Thyroid gland (tissue), 4 donors: ENCODE measurements at regions not wholly inside any gene's neighbourhood (a gene's known extent, or its start where the extent isn't known, plus 50 kb on each side); places are given as distances from the start of the nearest gene placed in this dataset.

ENCODE experiments used
- DNase-seq, 2 donors: peaks; one replicate each; pipeline ENCODE4 v3.0.0-alpha.2; 2019
- H3K27ac ChIP-seq, 3 donors: fragments of 200-600 bp; sonication (generic); 1 replicate in 2 of 3; 2 replicates in 1 of 3; pipeline ENCODE4 v1.5.1; 2016 to 2019; ENCODE audit warnings: mild to moderate bottlenecking in 1 of 3, moderate library complexity in 1 of 3
- H3K27me3 ChIP-seq: fragments of 200-600 bp; sonication (generic); one replicate; pipeline ENCODE4 v1.5.1; 2019
- H3K36me3 ChIP-seq, 2 donors: fragments of 200-600 bp; sonication (generic); one replicate each; pipeline ENCODE4 v1.5.1; 2016 to 2019
- H3K4me1 ChIP-seq, 2 donors: fragments of 200-600 bp; sonication (generic); one replicate each; pipeline ENCODE4 v1.5.1; 2017 to 2019
- H3K4me3 ChIP-seq, 3 donors: fragments of 200-600 bp; sonication (generic); replicated peaks in 1 of 3; 1 replicate in 2 of 3; 2 replicates in 1 of 3; pipeline ENCODE4 v1.5.1; 2016; ENCODE audit warnings: mild to moderate bottlenecking in 1 of 3
- H3K9me3 ChIP-seq: fragments of 200-600 bp; sonication (generic); one replicate; pipeline ENCODE4 v1.5.1; 2017
- POLR2A ChIP-seq, 2 donors: fragments of 450-650 bp; IDR thresholded peaks; one replicate each; pipeline ENCODE4 v1.6.1; 2017; ENCODE audit warnings: antibody characterized with exemption in 2 of 2, mild to moderate bottlenecking in 2 of 2, moderate library complexity in 1 of 2
- WGBS, 2 donors: methylation state at CpG; one replicate each; pipeline ENCODE4 v1.1.5; 2017; 5-methylcytosine and 5-hydroxymethylcytosine counted together
- intact Hi-C: fragments of 100-400 bp; cut with DNase I; formaldehyde crosslinking; loops from one replicate; pipeline ENCODE4 v1.15.1; 2023
- TF ChIP-seq, protein P1 (sequence below), 6 experiments: fragments of 200-600 bp in 3 of 6; fragments of 450-650 bp in 3 of 6; sonication (generic) in 3 of 6; IDR thresholded peaks; one replicate each; pipeline ENCODE4 v1.5.1; 2016 to 2019; ENCODE audit warnings: antibody characterized with exemption in 6 of 6, mild to moderate bottlenecking in 2 of 6, inconsistent platforms in 1 of 6, moderate library complexity in 1 of 6

DNA sequence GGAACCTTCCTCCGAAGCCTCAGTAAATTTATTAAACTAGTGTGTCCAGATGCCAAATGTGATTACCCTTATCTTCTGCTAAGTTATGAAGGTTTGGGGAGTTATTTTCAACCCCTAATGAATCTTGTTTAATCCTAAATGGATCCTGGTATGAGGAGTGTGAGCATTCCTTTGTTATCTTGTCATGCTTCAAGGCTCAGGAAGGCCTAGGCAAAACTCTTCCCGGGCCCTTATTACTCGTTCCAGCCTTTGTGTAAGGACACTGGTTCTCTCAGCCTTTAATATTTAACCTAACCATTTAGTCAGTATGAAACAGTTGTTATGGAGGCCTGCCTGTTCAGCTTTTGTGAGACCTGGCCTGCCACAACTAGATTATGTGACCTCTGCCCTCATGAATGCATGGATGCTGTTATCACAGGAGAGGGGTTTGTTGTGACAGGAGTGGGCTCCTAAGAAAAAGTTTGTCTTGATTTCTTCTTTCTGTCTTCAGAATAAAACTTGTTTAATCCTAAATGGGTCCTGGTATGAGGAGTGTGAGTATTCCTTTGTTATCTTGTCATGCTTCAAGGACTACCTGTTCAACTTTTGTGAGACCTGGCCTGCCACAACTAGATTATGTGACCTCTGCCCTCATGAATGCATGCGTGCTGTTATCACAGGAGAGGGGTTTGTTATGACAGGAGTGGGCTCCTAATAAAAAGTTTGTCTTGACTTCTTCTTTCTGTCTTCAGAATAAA lies 181.7 kb downstream of the SLC39A8 start:
- Histone ChIP-seq H3K4me1 (no peaks in the 10 kb centered on the region), H3K27me3 (no peaks in the 10 kb centered on the region), H3K27ac (no peak overlapping the region), H3K4me3 (no peak overlapping the region), H3K36me3 (no peaks in the 10 kb centered on the region), H3K9me3 (no peaks in the 10 kb centered on the region)
- no peak for DNase-seq
- TF ChIP-seq, protein P1, sequence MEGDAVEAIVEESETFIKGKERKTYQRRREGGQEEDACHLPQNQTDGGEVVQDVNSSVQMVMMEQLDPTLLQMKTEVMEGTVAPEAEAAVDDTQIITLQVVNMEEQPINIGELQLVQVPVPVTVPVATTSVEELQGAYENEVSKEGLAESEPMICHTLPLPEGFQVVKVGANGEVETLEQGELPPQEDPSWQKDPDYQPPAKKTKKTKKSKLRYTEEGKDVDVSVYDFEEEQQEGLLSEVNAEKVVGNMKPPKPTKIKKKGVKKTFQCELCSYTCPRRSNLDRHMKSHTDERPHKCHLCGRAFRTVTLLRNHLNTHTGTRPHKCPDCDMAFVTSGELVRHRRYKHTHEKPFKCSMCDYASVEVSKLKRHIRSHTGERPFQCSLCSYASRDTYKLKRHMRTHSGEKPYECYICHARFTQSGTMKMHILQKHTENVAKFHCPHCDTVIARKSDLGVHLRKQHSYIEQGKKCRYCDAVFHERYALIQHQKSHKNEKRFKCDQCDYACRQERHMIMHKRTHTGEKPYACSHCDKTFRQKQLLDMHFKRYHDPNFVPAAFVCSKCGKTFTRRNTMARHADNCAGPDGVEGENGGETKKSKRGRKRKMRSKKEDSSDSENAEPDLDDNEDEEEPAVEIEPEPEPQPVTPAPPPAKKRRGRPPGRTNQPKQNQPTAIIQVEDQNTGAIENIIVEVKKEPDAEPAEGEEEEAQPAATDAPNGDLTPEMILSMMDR (IDR thresholded peaks at IDR 0.05): no peak
- TF ChIP-seq POLR2A (IDR thresholded peaks at IDR 0.05): no peak
- intact Hi-C loops: no loop called here
- WGBS, 2 donors: 39 to 44% methylated on average over 4 of the region's 4 CpGs

DNA sequence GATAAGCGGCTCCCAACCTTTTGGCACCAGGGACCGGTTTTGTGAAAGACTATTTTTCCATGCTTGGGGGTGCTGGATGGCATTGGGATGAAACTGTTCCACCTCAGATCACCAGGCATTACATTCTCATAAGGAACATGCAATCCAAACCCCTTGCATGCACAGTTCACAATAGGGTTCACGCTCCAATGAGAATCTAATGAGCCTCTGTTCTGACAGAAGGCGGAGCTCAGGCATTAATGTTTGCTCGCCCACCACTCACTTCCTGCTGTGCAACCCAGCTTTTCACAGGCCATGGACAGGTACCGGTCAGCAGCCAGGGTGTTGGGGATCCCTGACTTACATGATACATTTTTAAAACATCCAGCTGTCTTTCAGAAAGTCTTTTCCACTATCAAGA lies 187.3 kb downstream of the SLC39A8 start:
- Histone ChIP-seq H3K4me1 (no peaks in the 10 kb centered on the region), H3K27me3 (no peaks in the 10 kb centered on the region), H3K9me3 (no peaks in the 10 kb centered on the region), H3K4me3 (no peak overlapping the region), H3K27ac (no peak overlapping the region), H3K36me3 (no peaks in the 10 kb centered on the region)
- DNase-seq: no peak
- TF ChIP-seq, protein P1 (IDR thresholded peaks at IDR 0.05): no peak
- no peak for TF ChIP-seq POLR2A (IDR thresholded peaks at IDR 0.05)
- intact Hi-C loops: no loop called here
- WGBS, 2 donors: 49 to 59% methylated on average over 6 of the region's 6 CpGs

DNA sequence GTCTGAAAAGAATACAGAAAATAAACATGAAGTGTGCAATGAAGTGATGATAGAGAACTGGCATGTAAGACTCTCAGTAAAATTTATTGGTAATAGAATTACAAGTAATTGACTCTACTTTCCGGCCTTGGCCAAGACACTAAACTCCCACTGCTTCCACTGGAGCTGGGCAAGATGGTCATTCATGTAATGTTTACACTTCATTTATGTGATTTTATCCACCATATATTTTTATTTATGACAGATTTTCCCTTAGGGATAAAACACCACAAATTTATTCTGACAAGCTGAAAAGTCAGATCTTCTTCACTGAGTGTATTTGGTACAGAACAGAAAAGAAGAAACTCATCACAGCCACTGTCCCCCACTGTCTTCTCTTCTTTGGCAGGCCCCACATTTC lies 191.9 kb downstream of the SLC39A8 start:
- WGBS, 2 donors: 78 to 85% methylated on average over 1 of the region's 1 CpG

DNA sequence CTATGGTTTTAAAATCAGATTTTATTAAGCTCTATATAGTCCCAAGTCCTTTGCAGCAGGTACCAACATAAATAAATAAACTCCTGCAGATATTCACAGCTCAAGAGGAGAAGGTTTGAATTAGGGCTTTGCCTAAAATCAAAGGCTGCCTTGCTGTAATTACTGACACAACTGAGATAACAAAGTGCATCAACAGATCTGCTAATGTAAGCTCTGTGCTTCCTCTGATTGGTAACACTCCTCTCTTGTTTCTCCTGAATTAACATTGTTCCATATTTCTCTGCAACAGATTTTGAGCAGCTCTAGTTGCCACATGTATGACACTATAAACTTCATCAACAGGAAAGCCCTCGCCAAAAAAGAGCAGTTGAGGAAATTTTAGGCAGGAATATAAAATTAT lies 193.6 kb downstream of the SLC39A8 start:
- 69 to 86% methylated on average over 1 of the region's 1 CpG for WGBS, 2 donors
- H3K36me3 ChIP-seq: no peaks in the 10 kb centered on the region
- no peak for TF ChIP-seq POLR2A (IDR thresholded peaks at IDR 0.05)
- TF ChIP-seq, protein P1 (IDR thresholded peaks at IDR 0.05): no peak
- intact Hi-C loops: no loop called here
- H3K27me3 ChIP-seq: no peaks in the 10 kb centered on the region
- no peak overlapping the region for H3K27ac ChIP-seq
- no peaks in the 10 kb centered on the region for H3K9me3 ChIP-seq
- H3K4me3 ChIP-seq: no peak overlapping the region
- no peaks in the 10 kb centered on the region for H3K4me1 ChIP-seq
- DNase-seq: no peak

More for the DNA sequence above, 191.9 kb downstream of the SLC39A8 start:
- Histone ChIP-seq H3K27ac (no peak overlapping the region), H3K4me3 (no peak overlapping the region), H3K9me3 (no peaks in the 10 kb centered on the region), H3K4me1 (no peaks in the 10 kb centered on the region), H3K36me3 (no peaks in the 10 kb centered on the region), H3K27me3 (no peaks in the 10 kb centered on the region)
- no peak for TF ChIP-seq POLR2A (IDR thresholded peaks at IDR 0.05)
- TF ChIP-seq, protein P1 (IDR thresholded peaks at IDR 0.05): no peak
- no peak for DNase-seq
- intact Hi-C loops: no loop called here

DNA sequence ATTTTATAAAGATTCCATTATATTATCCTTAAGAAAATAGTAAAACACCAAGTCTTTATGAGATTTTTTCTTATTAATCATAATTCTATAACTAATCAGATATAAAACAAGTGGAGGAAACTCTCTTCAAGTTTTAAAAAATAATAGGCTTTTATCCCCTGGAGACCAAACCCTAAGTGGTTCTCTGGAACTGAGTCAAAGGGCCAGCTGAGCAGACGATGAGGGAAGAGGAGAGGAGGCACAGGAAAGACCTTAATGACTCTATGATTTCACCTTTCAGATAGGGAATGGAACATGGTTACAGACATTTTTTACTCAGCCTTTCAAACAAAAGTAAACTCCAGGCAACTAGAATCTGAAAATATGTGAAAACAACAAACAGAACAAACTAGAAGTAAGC lies 201.8 kb downstream of the SLC39A8 start:
- H3K9me3 ChIP-seq: no peaks in the 10 kb centered on the region
- H3K27me3 ChIP-seq: no peaks in the 10 kb centered on the region
- intact Hi-C loops: no loop called here
- H3K36me3 ChIP-seq: no peaks in the 10 kb centered on the region
- 55 to 57% methylated on average over 1 of the region's 1 CpG for WGBS, 2 donors
- H3K4me3 ChIP-seq: no peak overlapping the region
- TF ChIP-seq POLR2A (IDR thresholded peaks at IDR 0.05): no peak
- TF ChIP-seq, protein P1 (IDR thresholded peaks at IDR 0.05): no peak
- no peaks in the 10 kb centered on the region for H3K4me1 ChIP-seq
- no peak for DNase-seq
- no peak overlapping the region for H3K27ac ChIP-seq
